Activated CD8-positive, alpha-beta memory T cell treated with anti-CD3 and anti-CD28 coated beads, Interleukin-2, amount 10 ng/mL, durations not matched to agents 7 days and 5 days (primary cell): ENCODE measurements at regions not wholly inside any gene's neighbourhood (a gene's known extent, or its start where the extent isn't known, plus 50 kb on each side); places are given as distances from the start of the nearest gene placed in this dataset.
"Not testable (repeated sequence)": the region's sequence is repeated elsewhere in the genome, so short reads cannot be mapped to it uniquely, and the experiment has no call there.

ENCODE experiments used
- ATAC-seq: fragments of 150-1000 bp; cut with Tn5 transposase; one replicate; pipeline ENCODE4 v1.10.0; 2021; ENCODE audit warnings: moderate library complexity
- CTCF ChIA-PET: fragments of 350-600 bp; sonication (Branson Sonifier 250); formaldehyde crosslinking; loops from one replicate; lab custom pipeline; 2021; ENCODE audit warnings: antibody characterized with exemption; lab: Charles Lee
- DNase-seq: peaks from one replicate; pipeline ENCODE4 v3.0.0-alpha.2; 2020
- H3K27ac Mint-ChIP-seq: one replicate; pipeline ENCODE4 v1.8.0; 2021; ENCODE audit warnings: mild to moderate bottlenecking, mixed read lengths
- H3K27me3 Mint-ChIP-seq: one replicate; pipeline ENCODE4 v1.8.0; 2021; ENCODE audit warnings: mixed read lengths
- H3K36me3 Mint-ChIP-seq: one replicate; pipeline ENCODE4 v1.8.0; 2021; ENCODE audit warnings: mild to moderate bottlenecking, mixed read lengths
- H3K4me1 Mint-ChIP-seq: one replicate; pipeline ENCODE4 v1.8.0; 2021; ENCODE audit warnings: mixed read lengths
- H3K4me3 Mint-ChIP-seq: one replicate; pipeline ENCODE4 v1.8.0; 2021; ENCODE audit warnings: mild to moderate bottlenecking, moderate library complexity, mixed read lengths
- H3K9me3 Mint-ChIP-seq: one replicate; pipeline ENCODE4 v1.8.0; 2022; ENCODE audit warnings: low read depth, mixed read lengths

- H3K4me3 Mint-ChIP-seq, H3K9me3 Mint-ChIP-seq, DNase-seq, H3K36me3 Mint-ChIP-seq, H3K27ac Mint-ChIP-seq, CTCF ChIA-PET, H3K27me3 Mint-ChIP-seq, H3K4me1 Mint-ChIP-seq, ATAC-seq: not testable (repeated sequence)
Measured at GRCh38 chr15:98104386-98105151, 144.1 kb downstream of the ARRDC4 start.

GRCh38 chr15:98106615-98107194 lies 146.2 kb downstream of the ARRDC4 start:
- CTCF ChIA-PET, H3K4me3 Mint-ChIP-seq, DNase-seq, H3K36me3 Mint-ChIP-seq, H3K27me3 Mint-ChIP-seq, H3K9me3 Mint-ChIP-seq, H3K4me1 Mint-ChIP-seq, ATAC-seq, H3K27ac Mint-ChIP-seq: not testable (repeated sequence)

- Mint-ChIP-seq H3K27ac (no peak overlapping the region), H3K36me3 (no peaks in the 10 kb centered on the region), H3K9me3 (no peaks in the 10 kb centered on the region), H3K4me3 (no peak overlapping the region), H3K27me3 (no peaks in the 10 kb centered on the region), H3K4me1 (no peaks in the 10 kb centered on the region)
- ATAC-seq (no peak), DNase-seq (no peak)
- CTCF ChIA-PET, result no interaction called here
Measured at GRCh38 chr15:98111806-98112205, 151.3 kb downstream of the ARRDC4 start.

- Mint-ChIP-seq H3K36me3 (no peaks in the 10 kb centered on the region), H3K4me1 (no peaks in the 10 kb centered on the region), H3K27ac (no peak overlapping the region), H3K27me3 (no peaks in the 10 kb centered on the region), H3K4me3 (no peak overlapping the region), H3K9me3 (no peaks in the 10 kb centered on the region)
- CTCF ChIA-PET, result no interaction called here
- no peak for ATAC-seq
- DNase-seq, result no peak
Measured at GRCh38 chr15:98113327-98113726, 152.8 kb downstream of the ARRDC4 start.

- CTCF ChIA-PET, result no interaction called here
- no peaks in the 10 kb centered on the region for H3K4me1 Mint-ChIP-seq
- H3K9me3 Mint-ChIP-seq, result peaks cover 3% of the 10 kb centered on the region
- H3K4me3 Mint-ChIP-seq, result no peak overlapping the region
- H3K27me3 Mint-ChIP-seq, result no peaks in the 10 kb centered on the region
- DNase-seq, result no peak
- no peaks in the 10 kb centered on the region for H3K36me3 Mint-ChIP-seq
- no peak for ATAC-seq
- no peak overlapping the region for H3K27ac Mint-ChIP-seq
Measured at GRCh38 chr15:98120561-98120960, 160.1 kb downstream of the ARRDC4 start.

- CTCF ChIA-PET, result no interaction called here
- no peaks in the 10 kb centered on the region for H3K36me3 Mint-ChIP-seq
- no peak overlapping the region for H3K27ac Mint-ChIP-seq
- H3K9me3 Mint-ChIP-seq, result peaks cover 3% of the 10 kb centered on the region
- H3K4me1 Mint-ChIP-seq, result no peaks in the 10 kb centered on the region
- no peak overlapping the region for H3K4me3 Mint-ChIP-seq
- no peak for ATAC-seq
- DNase-seq, result no peak
- H3K27me3 Mint-ChIP-seq, result no peaks in the 10 kb centered on the region
Measured at GRCh38 chr15:98121536-98121935, 161.0 kb downstream of the ARRDC4 start.

GRCh38 chr15:98121957-98122356 lies 161.5 kb downstream of the ARRDC4 start:
- no peaks in the 10 kb centered on the region for H3K36me3 Mint-ChIP-seq
- no peak overlapping the region for H3K4me3 Mint-ChIP-seq
- H3K4me1 Mint-ChIP-seq, result no peaks in the 10 kb centered on the region
- H3K9me3 Mint-ChIP-seq, result peaks cover 3% of the 10 kb centered on the region
- no peaks in the 10 kb centered on the region for H3K27me3 Mint-ChIP-seq
- H3K27ac Mint-ChIP-seq, result no peak overlapping the region
- CTCF ChIA-PET, result no interaction called here
- DNase-seq, result no peak
- no peak for ATAC-seq

- H3K27me3 Mint-ChIP-seq, result no peaks in the 10 kb centered on the region
Measured at GRCh38 chr15:98123297-98123696, 162.8 kb downstream of the ARRDC4 start.

GRCh38 chr15:98123834-98124233 lies 163.3 kb downstream of the ARRDC4 start:
- DNase-seq (no peak), ATAC-seq (no peak)
- Mint-ChIP-seq H3K4me3 (no peak overlapping the region), H3K4me1 (no peaks in the 10 kb centered on the region), H3K36me3 (no peaks in the 10 kb centered on the region), H3K27me3 (no peaks in the 10 kb centered on the region), H3K9me3 (peaks cover under 1% of the 10 kb centered on the region), H3K27ac (no peak overlapping the region)
- CTCF ChIA-PET, result no interaction called here

More at GRCh38 chr15:98123297-98123696, 162.8 kb downstream of the ARRDC4 start:
- Mint-ChIP-seq H3K36me3 (no peaks in the 10 kb centered on the region), H3K27ac (no peak overlapping the region), H3K4me3 (no peak overlapping the region), H3K9me3 (peaks cover 3% of the 10 kb centered on the region), H3K4me1 (no peaks in the 10 kb centered on the region)
- no peak for DNase-seq
- ATAC-seq, result no peak
- CTCF ChIA-PET, result no interaction called here

- CTCF ChIA-PET, result no interaction called here
- no peak overlapping the region for H3K4me3 Mint-ChIP-seq
- H3K36me3 Mint-ChIP-seq, result no peaks in the 10 kb centered on the region
- H3K27ac Mint-ChIP-seq, result no peak overlapping the region
- H3K27me3 Mint-ChIP-seq, result no peaks in the 10 kb centered on the region
- no peaks in the 10 kb centered on the region for H3K9me3 Mint-ChIP-seq
- H3K4me1 Mint-ChIP-seq, result no peaks in the 10 kb centered on the region
- DNase-seq (no peak), ATAC-seq (no peak)
Measured at GRCh38 chr15:98124581-98124980, 164.1 kb downstream of the ARRDC4 start.

GRCh38 chr15:98126326-98127085 lies 166.0 kb downstream of the ARRDC4 start:
- Mint-ChIP-seq H3K36me3 (no peaks in the 10 kb centered on the region), H3K9me3 (peaks cover 2% of the 10 kb centered on the region), H3K4me1 (no peaks in the 10 kb centered on the region), H3K27ac (no peak overlapping the region), H3K27me3 (no peaks in the 10 kb centered on the region), H3K4me3 (no peak overlapping the region)
- ATAC-seq (no peak), DNase-seq (no peak)
- CTCF ChIA-PET, result no interaction called here

GRCh38 chr15:98127586-98127985 lies 167.1 kb downstream of the ARRDC4 start:
- DNase-seq, result no peak
- no peaks in the 10 kb centered on the region for H3K27me3 Mint-ChIP-seq

GRCh38 chr15:98131924-98132323 lies 171.4 kb downstream of the ARRDC4 start:
- no peaks in the 10 kb centered on the region for H3K4me1 Mint-ChIP-seq
- no peak overlapping the region for H3K27ac Mint-ChIP-seq
- H3K27me3 Mint-ChIP-seq, result no peaks in the 10 kb centered on the region

More at GRCh38 chr15:98127586-98127985, 167.1 kb downstream of the ARRDC4 start:
- Mint-ChIP-seq H3K9me3 (peaks cover 2% of the 10 kb centered on the region), H3K36me3 (no peaks in the 10 kb centered on the region), H3K4me3 (no peak overlapping the region), H3K4me1 (no peaks in the 10 kb centered on the region), H3K27ac (no peak overlapping the region)
- CTCF ChIA-PET, result no interaction called here
- ATAC-seq, result no peak

GRCh38 chr15:98134905-98135304 lies 174.4 kb downstream of the ARRDC4 start:
- no peak overlapping the region for H3K4me3 Mint-ChIP-seq
- H3K9me3 Mint-ChIP-seq, result peaks cover under 1% of the 10 kb centered on the region
- ATAC-seq (no peak), DNase-seq (no peak)
- no peaks in the 10 kb centered on the region for H3K4me1 Mint-ChIP-seq
- no peaks in the 10 kb centered on the region for H3K36me3 Mint-ChIP-seq
- CTCF ChIA-PET, result no interaction called here
- no peaks in the 10 kb centered on the region for H3K27me3 Mint-ChIP-seq
- H3K27ac Mint-ChIP-seq, result no peak overlapping the region

More at GRCh38 chr15:98131924-98132323, 171.4 kb downstream of the ARRDC4 start:
- CTCF ChIA-PET, result no interaction called here
- H3K4me3 Mint-ChIP-seq, result no peak overlapping the region
- H3K36me3 Mint-ChIP-seq, result no peaks in the 10 kb centered on the region
- ATAC-seq (no peak), DNase-seq (no peak)
- H3K9me3 Mint-ChIP-seq, result peaks cover 2% of the 10 kb centered on the region
